ENCODE measurements at regions not wholly inside any gene's neighbourhood (a gene's known extent, or its start where the extent isn't known, plus 50 kb on each side); places are given as distances from the start of the nearest gene placed in this dataset.
"Not testable (repeated sequence)": the region's sequence is repeated elsewhere in the genome, so short reads cannot be mapped to it uniquely, and the experiment has no call there.

- Mint-ChIP-seq H3K4me3 (no peak overlapping the region), H3K27ac (no peak overlapping the region), H3K36me3 (ENCODE audit: low read depth) (no peaks in the 10 kb centered on the region), H3K4me1 (ENCODE audit: low read depth) (no peaks in the 10 kb centered on the region), H3K9me3 (no peaks in the 10 kb centered on the region), H3K27me3 (no peaks in the 10 kb centered on the region)
- no peak for DNase-seq
These were observed 220.1 kb upstream of the KCNK2 start for GRCh38 chr1:214862421-214862820.

- no peak for DNase-seq
- no peaks in the 10 kb centered on the region for H3K27me3 Mint-ChIP-seq
- no peaks in the 10 kb centered on the region for H3K36me3 Mint-ChIP-seq (ENCODE audit: low read depth)
- H3K4me3 Mint-ChIP-seq, result no peak overlapping the region
- no peaks in the 10 kb centered on the region for H3K9me3 Mint-ChIP-seq
- H3K4me1 Mint-ChIP-seq (ENCODE audit: low read depth), result no peaks in the 10 kb centered on the region
- H3K27ac Mint-ChIP-seq, result no peak overlapping the region
These were observed 217.4 kb upstream of the KCNK2 start for GRCh38 chr1:214864896-214865688.

GRCh38 chr1:214870426-214870825 lies 212.1 kb upstream of the KCNK2 start:
- H3K4me3 Mint-ChIP-seq; DNase-seq; H3K36me3 Mint-ChIP-seq (ENCODE audit: low read depth); H3K27ac Mint-ChIP-seq; H3K9me3 Mint-ChIP-seq; H3K27me3 Mint-ChIP-seq; H3K4me1 Mint-ChIP-seq (ENCODE audit: low read depth): not testable (repeated sequence)

GRCh38 chr1:214880956-214881355 lies 201.6 kb upstream of the KCNK2 start:
- Mint-ChIP-seq H3K9me3 (peaks cover 7% of the 10 kb centered on the region), H3K27me3 (no peaks in the 10 kb centered on the region), H3K4me3 (no peak overlapping the region), H3K4me1 (ENCODE audit: low read depth) (no peaks in the 10 kb centered on the region), H3K27ac (no peak overlapping the region), H3K36me3 (ENCODE audit: low read depth) (no peaks in the 10 kb centered on the region)
- no peak for DNase-seq

GRCh38 chr1:214882616-214883015 lies 199.9 kb upstream of the KCNK2 start:
- no peaks in the 10 kb centered on the region for H3K36me3 Mint-ChIP-seq (ENCODE audit: low read depth)
- H3K4me1 Mint-ChIP-seq (ENCODE audit: low read depth), result no peaks in the 10 kb centered on the region
- no peaks in the 10 kb centered on the region for H3K27me3 Mint-ChIP-seq
- no peak overlapping the region for H3K4me3 Mint-ChIP-seq
- no peak overlapping the region for H3K27ac Mint-ChIP-seq
- H3K9me3 Mint-ChIP-seq, result peaks cover 7% of the 10 kb centered on the region
- DNase-seq, result no peak

- Mint-ChIP-seq H3K36me3 (ENCODE audit: low read depth) (no peaks in the 10 kb centered on the region), H3K27ac (no peak overlapping the region), H3K4me3 (no peak overlapping the region)
These were observed 187.4 kb upstream of the KCNK2 start for GRCh38 chr1:214895011-214895600.

GRCh38 chr1:214896921-214897320 lies 185.6 kb upstream of the KCNK2 start:
- Mint-ChIP-seq H3K9me3 (peaks cover 5% of the 10 kb centered on the region), H3K4me1 (ENCODE audit: low read depth) (no peaks in the 10 kb centered on the region), H3K36me3 (ENCODE audit: low read depth) (no peaks in the 10 kb centered on the region), H3K4me3 (no peak overlapping the region), H3K27me3 (peaks cover 5% of the 10 kb centered on the region), H3K27ac (no peak overlapping the region)
- no peak for DNase-seq

More at GRCh38 chr1:214895011-214895600, 187.4 kb upstream of the KCNK2 start:
- Mint-ChIP-seq H3K4me1 (ENCODE audit: low read depth) (no peaks in the 10 kb centered on the region), H3K9me3 (peaks cover 5% of the 10 kb centered on the region), H3K27me3 (peaks cover 3% of the 10 kb centered on the region)
- DNase-seq, result no peak

GRCh38 chr1:214897581-214897980 lies 185.0 kb upstream of the KCNK2 start:
- H3K4me1 Mint-ChIP-seq (ENCODE audit: low read depth), result no peaks in the 10 kb centered on the region
- H3K27ac Mint-ChIP-seq, result no peak overlapping the region
- H3K27me3 Mint-ChIP-seq, result peaks cover 5% of the 10 kb centered on the region
- H3K36me3 Mint-ChIP-seq (ENCODE audit: low read depth), result no peaks in the 10 kb centered on the region
- H3K4me3 Mint-ChIP-seq, result no peak overlapping the region
- no peak for DNase-seq
- H3K9me3 Mint-ChIP-seq, result peaks cover 5% of the 10 kb centered on the region

- Mint-ChIP-seq H3K27ac (no peak overlapping the region), H3K4me3 (no peak overlapping the region), H3K9me3 (peaks cover 4% of the 10 kb centered on the region), H3K36me3 (ENCODE audit: low read depth) (no peaks in the 10 kb centered on the region), H3K4me1 (ENCODE audit: low read depth) (no peaks in the 10 kb centered on the region), H3K27me3 (peaks cover 4% of the 10 kb centered on the region)
- DNase-seq, result no peak
These were observed 184.4 kb upstream of the KCNK2 start for GRCh38 chr1:214898161-214898560.

- H3K4me3 Mint-ChIP-seq, result no peak overlapping the region
- H3K9me3 Mint-ChIP-seq, result no peaks in the 10 kb centered on the region
- H3K36me3 Mint-ChIP-seq (ENCODE audit: low read depth), result no peaks in the 10 kb centered on the region
- H3K27me3 Mint-ChIP-seq, result peaks cover 2% of the 10 kb centered on the region
- H3K4me1 Mint-ChIP-seq (ENCODE audit: low read depth), result no peaks in the 10 kb centered on the region
- no peak for DNase-seq
- H3K27ac Mint-ChIP-seq, result no peak overlapping the region
These were observed 183.8 kb upstream of the KCNK2 start for GRCh38 chr1:214898718-214899117.

GRCh38 chr1:214899908-214900460 lies 182.6 kb upstream of the KCNK2 start:
- Mint-ChIP-seq H3K27ac (no peak overlapping the region), H3K4me1 (ENCODE audit: low read depth) (no peaks in the 10 kb centered on the region), H3K4me3 (no peak overlapping the region), H3K9me3 (no peaks in the 10 kb centered on the region), H3K27me3 (peaks cover 2% of the 10 kb centered on the region), H3K36me3 (ENCODE audit: low read depth) (no peaks in the 10 kb centered on the region)
- DNase-seq, result no peak

GRCh38 chr1:214900590-214900989 lies 181.9 kb upstream of the KCNK2 start:
- Mint-ChIP-seq H3K27ac (no peak overlapping the region), H3K27me3 (peaks cover 2% of the 10 kb centered on the region), H3K9me3 (no peaks in the 10 kb centered on the region), H3K36me3 (ENCODE audit: low read depth) (no peaks in the 10 kb centered on the region), H3K4me3 (no peak overlapping the region), H3K4me1 (ENCODE audit: low read depth) (no peaks in the 10 kb centered on the region)
- DNase-seq, result no peak

- Mint-ChIP-seq H3K36me3 (ENCODE audit: low read depth) (no peaks in the 10 kb centered on the region), H3K27me3 (peaks cover 2% of the 10 kb centered on the region), H3K9me3 (no peaks in the 10 kb centered on the region), H3K4me3 (no peak overlapping the region), H3K27ac (no peak overlapping the region), H3K4me1 (ENCODE audit: low read depth) (no peaks in the 10 kb centered on the region)
- no peak for DNase-seq
These were observed 180.8 kb upstream of the KCNK2 start for GRCh38 chr1:214901718-214902117.

GRCh38 chr1:214902636-214903320 lies 179.8 kb upstream of the KCNK2 start:
- no peak for DNase-seq
- no peak overlapping the region for H3K27ac Mint-ChIP-seq
- H3K4me3 Mint-ChIP-seq, result no peak overlapping the region
- no peaks in the 10 kb centered on the region for H3K4me1 Mint-ChIP-seq (ENCODE audit: low read depth)
- no peaks in the 10 kb centered on the region for H3K36me3 Mint-ChIP-seq (ENCODE audit: low read depth)
- no peaks in the 10 kb centered on the region for H3K9me3 Mint-ChIP-seq
- peaks cover 2% of the 10 kb centered on the region for H3K27me3 Mint-ChIP-seq

- no peak for DNase-seq
- Mint-ChIP-seq H3K4me1 (ENCODE audit: low read depth) (no peaks in the 10 kb centered on the region), H3K27me3 (no peaks in the 10 kb centered on the region), H3K9me3 (no peaks in the 10 kb centered on the region), H3K27ac (no peak overlapping the region), H3K4me3 (no peak overlapping the region), H3K36me3 (ENCODE audit: low read depth) (no peaks in the 10 kb centered on the region)
These were observed 170.4 kb upstream of the KCNK2 start for GRCh38 chr1:214912127-214912526.

All from activated T-cell treated with anti-CD3 and anti-CD28 coated beads, Interleukin-2, amount 50 U/mL, for 24 hours (primary cell).